OCI-LY3 (cell line): ENCODE measurements at regions not wholly inside any gene's neighbourhood (a gene's known extent, or its start where the extent isn't known, plus 50 kb on each side); places are given as distances from the start of the nearest gene placed in this dataset.

Source experiments
- CTCF ChIP-seq: fragments of 200-600, 300-600 bp; sonication (generic); IDR thresholded peaks from 2 replicates; pipeline ENCODE4 v1.5.1; 2014; ENCODE audit warnings: antibody characterized with exemption, low read length, low read depth
- EZH2phosphoT487 ChIP-seq: fragments of 200-600 bp; shearing (Covaris generic); IDR thresholded peaks from 2 replicates; pipeline ENCODE4 v1.6.1; 2018; ENCODE audit warnings: antibody characterized with exemption, mixed run types, low read depth

GRCh38 chr4:10962246-10962645 lies 277.7 kb upstream of the CLNK start:
- no peak for TF ChIP-seq CTCF
- no peak for TF ChIP-seq EZH2phosphoT487
